ENCODE measurements at regions not wholly inside any gene's neighbourhood (a gene's known extent, or its start where the extent isn't known, plus 50 kb on each side); places are given as distances from the start of the nearest gene placed in this dataset.

DNA sequence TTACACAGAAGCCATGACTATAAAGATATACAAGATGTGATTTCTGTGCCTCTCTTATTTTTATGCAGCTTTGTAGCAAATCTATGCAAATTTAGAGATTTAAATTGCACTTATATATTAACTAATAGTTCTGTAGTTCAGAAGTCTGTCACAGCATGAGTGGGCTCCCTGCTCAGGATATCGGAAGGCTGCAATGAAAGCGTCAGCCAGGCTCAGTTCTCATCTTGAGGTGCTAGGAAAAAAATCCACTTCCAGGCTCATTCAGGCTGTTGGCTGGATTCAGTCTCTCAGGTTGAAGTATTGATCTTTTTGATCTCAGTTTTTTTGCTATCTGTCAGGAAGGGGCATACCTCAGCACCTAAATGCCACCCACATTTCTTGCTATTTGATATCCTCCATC is 487.4 kb upstream of the DEPDC1 start:
- no peak for TF ChIP-seq POLR2AphosphoS5 (IDR thresholded peaks at IDR 0.05)
- TF ChIP-seq, protein P1, sequence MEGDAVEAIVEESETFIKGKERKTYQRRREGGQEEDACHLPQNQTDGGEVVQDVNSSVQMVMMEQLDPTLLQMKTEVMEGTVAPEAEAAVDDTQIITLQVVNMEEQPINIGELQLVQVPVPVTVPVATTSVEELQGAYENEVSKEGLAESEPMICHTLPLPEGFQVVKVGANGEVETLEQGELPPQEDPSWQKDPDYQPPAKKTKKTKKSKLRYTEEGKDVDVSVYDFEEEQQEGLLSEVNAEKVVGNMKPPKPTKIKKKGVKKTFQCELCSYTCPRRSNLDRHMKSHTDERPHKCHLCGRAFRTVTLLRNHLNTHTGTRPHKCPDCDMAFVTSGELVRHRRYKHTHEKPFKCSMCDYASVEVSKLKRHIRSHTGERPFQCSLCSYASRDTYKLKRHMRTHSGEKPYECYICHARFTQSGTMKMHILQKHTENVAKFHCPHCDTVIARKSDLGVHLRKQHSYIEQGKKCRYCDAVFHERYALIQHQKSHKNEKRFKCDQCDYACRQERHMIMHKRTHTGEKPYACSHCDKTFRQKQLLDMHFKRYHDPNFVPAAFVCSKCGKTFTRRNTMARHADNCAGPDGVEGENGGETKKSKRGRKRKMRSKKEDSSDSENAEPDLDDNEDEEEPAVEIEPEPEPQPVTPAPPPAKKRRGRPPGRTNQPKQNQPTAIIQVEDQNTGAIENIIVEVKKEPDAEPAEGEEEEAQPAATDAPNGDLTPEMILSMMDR (IDR thresholded peaks at IDR 0.05 in 8 of 11, conservative IDR thresholded peaks at IDR 0.05 in 3 of 11), result no peak
- no peak for TF ChIP-seq POLR2A (IDR thresholded peaks at IDR 0.05)
